OCI-LY1 (cell line): ENCODE measurements at regions not wholly inside any gene's neighbourhood (a gene's known extent, or its start where the extent isn't known, plus 50 kb on each side); places are given as distances from the start of the nearest gene placed in this dataset.

ENCODE experiments used
- CTCF ChIP-seq: fragments of 200-600 bp; sonication (generic), shearing (Covaris generic); IDR thresholded peaks from 2 replicates; pipeline ENCODE4 v1.5.1; 2017; ENCODE audit warnings: mild to moderate bottlenecking, antibody characterized with exemption, low read length, moderate library complexity, mixed read lengths
- EZH2 ChIP-seq: fragments of 200-600 bp; sonication (generic), shearing (Covaris generic); IDR thresholded peaks from 2 replicates; pipeline ENCODE4 v1.8.0; 2017; ENCODE audit warnings: borderline replicate concordance, mixed run types, mild to moderate bottlenecking, antibody characterized with exemption, low read length, moderate library complexity, mixed read lengths

GRCh38 chr7:57398548-57398947 is 51.4 kb upstream of the ZNF716 start:
- TF ChIP-seq CTCF (no peak), EZH2 (no peak)
